CD4-positive, CD25-positive, alpha-beta regulatory T cell (primary cell): ENCODE measurements at regions not wholly inside any gene's neighbourhood (a gene's known extent, or its start where the extent isn't known, plus 50 kb on each side); places are given as distances from the start of the nearest gene placed in this dataset.

Experiments
- ATAC-seq, 2 donors: fragments of 150-1000 bp; cut with Tn5 transposase; one replicate each; pipeline ENCODE4 v1.10.0; 2021; ENCODE audit warnings: low read depth in 2 of 2, moderate number of reproducible peaks in 2 of 2, moderate library complexity in 1 of 2
- DNase-seq, 3 donors: peaks; one replicate each; pipeline versions ENCODE4 v3.0.0 to v3.0.0-alpha.2; 2012 to 2022; ENCODE audit warnings: mixed read lengths in 1 of 3
- H3K27ac ChIP-seq: one replicate; pipeline ENCODE4 v1.7.0; 2013; ENCODE audit warnings: mild to moderate bottlenecking, low read length; ENCODE audit not compliant: insufficient read depth, poor library complexity, severe bottlenecking
- H3K27me3 ChIP-seq: one replicate; pipeline ENCODE4 v1.7.0; 2013; ENCODE audit warnings: low read length; ENCODE audit not compliant: control insufficient read depth, insufficient read depth
- H3K36me3 ChIP-seq: one replicate; pipeline ENCODE4 v1.7.0; 2013; ENCODE audit warnings: mild to moderate bottlenecking, low read length, moderate library complexity; ENCODE audit not compliant: control insufficient read depth, insufficient read depth
- H3K4me1 ChIP-seq: 2 replicates; pipeline ENCODE4 v1.7.0; 2013; ENCODE audit warnings: mild to moderate bottlenecking, low read length; ENCODE audit not compliant: insufficient read depth, control insufficient read depth, poor library complexity, severe bottlenecking
- H3K4me3 ChIP-seq: one replicate; pipeline ENCODE4 v1.7.0; 2013; ENCODE audit warnings: low read depth, mild to moderate bottlenecking, low read length, moderate library complexity
- H3K9me3 ChIP-seq, 2 experiments: 1 replicate in 1 of 2; 2 replicates in 1 of 2; pipeline ENCODE4 v1.7.0; 2013; ENCODE audit warnings: low read length in 2 of 2, mild to moderate bottlenecking in 1 of 2, moderate library complexity in 1 of 2; ENCODE audit not compliant: control insufficient read depth in 2 of 2
- H3K27ac Mint-ChIP-seq, 3 donors: one replicate each; pipeline ENCODE4 v1.8.0; 2020 to 2022; ENCODE audit warnings: mild to moderate bottlenecking in 3 of 3, mixed read lengths in 3 of 3, moderate library complexity in 2 of 3
- H3K27me3 Mint-ChIP-seq: one replicate; pipeline ENCODE4 v1.8.0; 2022; ENCODE audit warnings: mild to moderate bottlenecking, mixed read lengths
- H3K36me3 Mint-ChIP-seq: one replicate; pipeline ENCODE4 v1.8.0; 2020; ENCODE audit warnings: mixed read lengths
- H3K4me1 Mint-ChIP-seq, 4 donors: one replicate each; pipeline ENCODE4 v1.8.0; 2020 to 2022; ENCODE audit warnings: mixed read lengths in 4 of 4, mild to moderate bottlenecking in 1 of 4
- H3K4me3 Mint-ChIP-seq, 4 donors: one replicate each; pipeline ENCODE4 v1.8.0; 2020 to 2022; ENCODE audit warnings: mild to moderate bottlenecking in 4 of 4, mixed read lengths in 4 of 4, moderate library complexity in 3 of 4
- H3K9me3 Mint-ChIP-seq, 7 donors: one replicate each; pipeline ENCODE4 v1.8.0; 2020 to 2022; ENCODE audit warnings: mixed read lengths in 7 of 7, mild to moderate bottlenecking in 3 of 7, moderate library complexity in 2 of 7

GRCh38 chr7:25906003-25906402, 246.0 kb upstream of the NFE2L3 start:
- H3K9me3 ChIP-seq, result no peaks in the 10 kb centered on the region
- no peak for DNase-seq
- H3K27me3 ChIP-seq, result peaks cover 7% of the 10 kb centered on the region
- H3K4me1 ChIP-seq, result no peaks in the 10 kb centered on the region
- H3K27me3 Mint-ChIP-seq, result peaks cover 9% of the 10 kb centered on the region
- ATAC-seq, result no peak
- H3K4me3 Mint-ChIP-seq, result no peak overlapping the region
- H3K36me3 Mint-ChIP-seq, result no peaks in the 10 kb centered on the region
- no peaks in the 10 kb centered on the region for H3K9me3 Mint-ChIP-seq
- no peaks in the 10 kb centered on the region for H3K36me3 ChIP-seq
- no peak overlapping the region for H3K4me3 ChIP-seq
- H3K27ac ChIP-seq, result no peak overlapping the region
- H3K4me1 Mint-ChIP-seq, result no peaks in the 10 kb centered on the region
- no peak overlapping the region for H3K27ac Mint-ChIP-seq

GRCh38 chr7:25906760-25907159, 245.2 kb upstream of the NFE2L3 start:
- Histone ChIP-seq H3K4me1 (no peaks in the 10 kb centered on the region), H3K4me3 (no peak overlapping the region), H3K27ac (no peak overlapping the region), H3K27me3 (peaks cover 7% of the 10 kb centered on the region), H3K9me3 (no peaks in the 10 kb centered on the region), H3K36me3 (no peaks in the 10 kb centered on the region)
- Mint-ChIP-seq H3K27ac (no peak overlapping the region), H3K4me3 (no peak overlapping the region), H3K36me3 (no peaks in the 10 kb centered on the region), H3K9me3 (no peaks in the 10 kb centered on the region), H3K4me1 (no peaks in the 10 kb centered on the region), H3K27me3 (peaks cover 9% of the 10 kb centered on the region)
- no peak for DNase-seq
- ATAC-seq, result no peak

GRCh38 chr7:25907214-25907613, 244.8 kb upstream of the NFE2L3 start:
- Mint-ChIP-seq H3K9me3 (no peaks in the 10 kb centered on the region), H3K4me1 (no peaks in the 10 kb centered on the region), H3K36me3 (no peaks in the 10 kb centered on the region), H3K4me3 (no peak overlapping the region), H3K27ac (no peak overlapping the region), H3K27me3 (peaks cover 9% of the 10 kb centered on the region)
- no peak for DNase-seq
- Histone ChIP-seq H3K4me1 (no peaks in the 10 kb centered on the region), H3K9me3 (no peaks in the 10 kb centered on the region), H3K36me3 (no peaks in the 10 kb centered on the region), H3K4me3 (no peak overlapping the region), H3K27me3 (peaks cover 7% of the 10 kb centered on the region), H3K27ac (no peak overlapping the region)
- ATAC-seq, result no peak

- DNase-seq (no peak), ATAC-seq (no peak)
- no peaks in the 10 kb centered on the region for H3K9me3 ChIP-seq
- no peaks in the 10 kb centered on the region for H3K36me3 Mint-ChIP-seq
- H3K36me3 ChIP-seq, result no peaks in the 10 kb centered on the region
- no peaks in the 10 kb centered on the region for H3K4me1 Mint-ChIP-seq
- no peaks in the 10 kb centered on the region for H3K4me1 ChIP-seq
- H3K4me3 Mint-ChIP-seq, result no peak overlapping the region
- H3K4me3 ChIP-seq, result no peak overlapping the region
- peaks cover 7% of the 10 kb centered on the region for H3K27me3 ChIP-seq
- no peak overlapping the region for H3K27ac Mint-ChIP-seq
- peaks cover 9% of the 10 kb centered on the region for H3K27me3 Mint-ChIP-seq
- H3K27ac ChIP-seq, result no peak overlapping the region
- H3K9me3 Mint-ChIP-seq, result no peaks in the 10 kb centered on the region
Measured at GRCh38 chr7:25907731-25908130, 244.3 kb upstream of the NFE2L3 start.

- no peaks in the 10 kb centered on the region for H3K4me1 ChIP-seq
- H3K36me3 Mint-ChIP-seq, result no peaks in the 10 kb centered on the region
- ATAC-seq (no peak), DNase-seq (no peak)
- peaks cover 12% of the 10 kb centered on the region for H3K27me3 ChIP-seq
- H3K9me3 Mint-ChIP-seq, result peaks cover 0 to 2% (median 0%) of the 10 kb centered on the region in 7 donors
- peaks cover 9% of the 10 kb centered on the region for H3K27me3 Mint-ChIP-seq
- no peak overlapping the region for H3K27ac Mint-ChIP-seq
- no peaks in the 10 kb centered on the region for H3K4me1 Mint-ChIP-seq
- H3K36me3 ChIP-seq, result no peaks in the 10 kb centered on the region
- H3K4me3 Mint-ChIP-seq, result no peak overlapping the region
- H3K4me3 ChIP-seq, result no peak overlapping the region
- H3K27ac ChIP-seq, result no peak overlapping the region
- no peaks in the 10 kb centered on the region for H3K9me3 ChIP-seq
Measured at GRCh38 chr7:25908154-25908949, 243.6 kb upstream of the NFE2L3 start.

- Mint-ChIP-seq H3K36me3 (peaks cover 3% of the 10 kb centered on the region), H3K9me3 (peaks cover 0 to 4% (median 0%) of the 10 kb centered on the region in 7 donors), H3K4me1 (no peaks in the 10 kb centered on the region), H3K4me3 (no peak overlapping the region), H3K27me3 (peaks cover 16% of the 10 kb centered on the region), H3K27ac (no peak overlapping the region)
- no peak overlapping the region for H3K4me3 ChIP-seq
- H3K4me1 ChIP-seq, result no peaks in the 10 kb centered on the region
- H3K36me3 ChIP-seq, result no peaks in the 10 kb centered on the region
- H3K27ac ChIP-seq, result no peak overlapping the region
- ATAC-seq (no peak), DNase-seq (no peak)
- peaks cover 16% of the 10 kb centered on the region for H3K27me3 ChIP-seq
- H3K9me3 ChIP-seq, result no peaks in the 10 kb centered on the region
Measured at GRCh38 chr7:25911738-25912607, 240.0 kb upstream of the NFE2L3 start.

- peaks cover 5 to 14% of the 10 kb centered on the region in 2 experiments for H3K9me3 ChIP-seq
- Mint-ChIP-seq H3K36me3 (peaks cover 7% of the 10 kb centered on the region), H3K27ac (no peak overlapping the region), H3K9me3 (peaks cover 2 to 9% (median 5%) of the 10 kb centered on the region in 7 donors), H3K27me3 (peaks cover 18% of the 10 kb centered on the region), H3K4me1 (no peaks in the 10 kb centered on the region), H3K4me3 (no peak overlapping the region)
- no peaks in the 10 kb centered on the region for H3K4me1 ChIP-seq
- H3K36me3 ChIP-seq, result no peaks in the 10 kb centered on the region
- H3K4me3 ChIP-seq, result no peak overlapping the region
- ATAC-seq (no peak), DNase-seq (no peak)
- H3K27ac ChIP-seq, result no peak overlapping the region
- H3K27me3 ChIP-seq, result peaks cover 16% of the 10 kb centered on the region
Measured at GRCh38 chr7:25913598-25914224, 238.3 kb upstream of the NFE2L3 start.
